Lung (tissue), 11 donors: ENCODE measurements at regions not wholly inside any gene's neighbourhood (a gene's known extent, or its start where the extent isn't known, plus 50 kb on each side); places are given as distances from the start of the nearest gene placed in this dataset.

Experiments used
- ATAC-seq: fragments of 200-7000 bp; cut with Tn5 transposase; one replicate; pipeline ENCODE4 v1.9.1; 2020; ENCODE audit warnings: moderate number of reproducible peaks; ENCODE audit not compliant: insufficient read depth, low FRiP score
- DNase-seq, 3 donors: peaks; one replicate each; pipeline ENCODE4 v3.0.0-alpha.2; 2013 to 2017
- H3K27ac ChIP-seq, 2 donors: one replicate each; pipeline ENCODE4 v1.5.1; 2013; ENCODE audit warnings: mild to moderate bottlenecking in 2 of 2, moderate library complexity in 2 of 2, control low read depth in 1 of 2, inconsistent platforms in 1 of 2, low read depth in 1 of 2, low read length in 1 of 2
- H3K27me3 ChIP-seq, 3 donors: one replicate each; pipeline ENCODE4 v1.5.1; 2013; ENCODE audit warnings: low read length in 2 of 3; ENCODE audit not compliant: control insufficient read depth in 3 of 3, insufficient read depth in 3 of 3
- H3K36me3 ChIP-seq, 4 donors: one replicate each; pipeline ENCODE4 v1.5.1; 2013; ENCODE audit warnings: low read length in 4 of 4, mild to moderate bottlenecking in 1 of 4, moderate library complexity in 1 of 4; ENCODE audit not compliant: control insufficient read depth in 4 of 4, insufficient read depth in 4 of 4
- H3K4me1 ChIP-seq, 5 donors: one replicate each; pipeline ENCODE4 v1.5.1; 2013; ENCODE audit warnings: low read length in 5 of 5, mild to moderate bottlenecking in 2 of 5, moderate library complexity in 1 of 5; ENCODE audit not compliant: control insufficient read depth in 5 of 5, insufficient read depth in 5 of 5
- H3K4me3 ChIP-seq: one replicate; pipeline ENCODE4 v1.5.1; 2013; ENCODE audit warnings: mild to moderate bottlenecking, control low read depth, moderate library complexity
- H3K9ac ChIP-seq, 2 donors: one replicate each; pipeline ENCODE4 v1.5.1; 2013; ENCODE audit warnings: low read length in 2 of 2, control low read depth in 1 of 2; ENCODE audit not compliant: insufficient read depth in 1 of 2
- H3K9me3 ChIP-seq, 4 donors: one replicate each; pipeline ENCODE4 v1.5.1; 2013; ENCODE audit warnings: low read length in 3 of 4, mild to moderate bottlenecking in 1 of 4, moderate library complexity in 1 of 4; ENCODE audit not compliant: control insufficient read depth in 4 of 4, insufficient read depth in 3 of 4
- CTCF ChIP-seq: IDR thresholded peaks from 2 replicates; pipeline ENCODE4 v1.5.1; 2012; ENCODE audit warnings: mild to moderate bottlenecking; ENCODE audit errors: control extremely low read depth, extremely low read depth
- WGBS, 2 donors: extraction: QIAGEN DNeasy Blood & Tissue Kit; methylation state at CpG; one replicate each; pipeline ENCODE4 v1.1.7; 2013; 5-methylcytosine and 5-hydroxymethylcytosine counted together
- donor health status: control.
- donor health status: control.
- donor health status: Bipolar disorder and iron deficiency.
- donor health status: healthy.
- donor health status: DM: yes; HTN: yes; CAD: no.

- DNase-seq (peak; percentile 73 to 90 (median 84)), ATAC-seq (no peak)
- 71 to 87% methylated on average over 5 of the region's 5 CpGs for WGBS, 2 donors
- Histone ChIP-seq H3K9me3 (no peaks in the 10 kb centered on the region), H3K9ac (peak overlapping the region; percentile 10 to 28), H3K4me3 (no peak overlapping the region), H3K27ac (peak overlapping the region in 1 of 2 donors; percentile 90), H3K36me3 (no peaks in the 10 kb centered on the region), H3K27me3 (no peaks in the 10 kb centered on the region), H3K4me1 (peaks cover 2 to 56% (median 20%) of the 10 kb centered on the region in 5 donors)
- TF ChIP-seq CTCF, result no peak
Observed at GRCh38 chr1:201737352-201738060, 91.5 kb upstream of the IPO9 start.

- DNase-seq (no peak), ATAC-seq (no peak)
- WGBS, 2 donors, result 58 to 61% methylated on average over 12 of the region's 12 CpGs
- Histone ChIP-seq H3K27me3 (no peaks in the 10 kb centered on the region), H3K9me3 (no peaks in the 10 kb centered on the region), H3K9ac (peak overlapping the region in 1 of 2 donors; percentile 32), H3K4me3 (no peak overlapping the region), H3K36me3 (no peaks in the 10 kb centered on the region), H3K4me1 (peaks cover 2 to 56% (median 20%) of the 10 kb centered on the region in 5 donors), H3K27ac (peak overlapping the region in 1 of 2 donors; percentile 90)
- TF ChIP-seq CTCF, result no peak
Observed at GRCh38 chr1:201739080-201739479, 89.9 kb upstream of the IPO9 start.

- 13 to 23% methylated on average over 31 to 38 of the region's 38 CpGs for whole genome bisulfite sequencing, 2 donors
- Histone ChIP-seq H3K9ac (peak overlapping the region; percentile 32 to 56), H3K27me3 (no peaks in the 10 kb centered on the region), H3K27ac (peak overlapping the region; percentile 6 to 90), H3K36me3 (no peaks in the 10 kb centered on the region), H3K9me3 (no peaks in the 10 kb centered on the region), H3K4me3 (peak overlapping the region; percentile 39), H3K4me1 (peaks cover 2 to 54% (median 20%) of the 10 kb centered on the region in 5 donors)
- DNase-seq (peak; percentile 68 to 78 (median 72)), ATAC-seq (peak; percentile 82)
- TF ChIP-seq CTCF, result no peak
Observed at GRCh38 chr1:201739492-201740085, 89.4 kb upstream of the IPO9 start.
